GM10266 (cell line): ENCODE measurements at regions not wholly inside any gene's neighbourhood (a gene's known extent, or its start where the extent isn't known, plus 50 kb on each side); places are given as distances from the start of the nearest gene placed in this dataset.
"Not testable (repeated sequence)": the region's sequence is repeated elsewhere in the genome, so short reads cannot be mapped to it uniquely, and the experiment has no call there.

ENCODE experiments used
- DNase-seq: peaks from one replicate; pipeline ENCODE4 v3.0.0; 2012; ENCODE audit errors: extremely low spot score
- TF ChIP-seq, protein P1 (sequence below): IDR thresholded peaks from 2 replicates; pipeline ENCODE4 v1.5.1; 2012; ENCODE audit warnings: mild to moderate bottlenecking, low read depth; ENCODE audit not compliant: control insufficient read depth, insufficient read depth; ENCODE audit errors: missing control alignments

DNA sequence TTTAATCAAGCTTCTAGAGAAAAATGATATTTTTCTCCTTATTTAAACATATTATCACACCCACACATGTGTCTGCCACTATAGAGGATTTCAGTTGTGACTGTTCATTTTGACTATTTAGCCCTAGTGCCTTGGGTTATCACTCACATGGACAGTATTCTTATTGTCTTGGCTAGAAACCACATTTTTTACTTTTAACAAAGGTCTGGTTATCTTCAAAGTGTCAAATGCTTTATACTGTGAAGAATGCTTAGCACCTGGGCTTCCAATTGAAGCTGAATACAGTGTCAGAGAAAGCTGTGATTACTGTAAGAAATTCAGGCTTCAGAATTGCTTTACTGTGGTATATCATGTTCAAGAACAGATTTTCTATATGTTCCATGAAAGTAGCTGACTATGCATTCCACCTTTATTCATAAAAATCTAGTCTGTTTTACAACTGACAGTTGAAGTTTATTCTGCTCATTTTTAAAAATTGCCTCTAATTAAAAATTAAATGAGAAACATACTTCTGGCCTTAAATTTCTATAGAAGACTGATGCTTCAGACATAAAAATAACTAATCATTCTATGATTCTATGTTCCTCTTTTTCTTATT is 278.6 kb downstream of the SEMA3D start:
- no peak for DNase-seq
- TF ChIP-seq, protein P1, sequence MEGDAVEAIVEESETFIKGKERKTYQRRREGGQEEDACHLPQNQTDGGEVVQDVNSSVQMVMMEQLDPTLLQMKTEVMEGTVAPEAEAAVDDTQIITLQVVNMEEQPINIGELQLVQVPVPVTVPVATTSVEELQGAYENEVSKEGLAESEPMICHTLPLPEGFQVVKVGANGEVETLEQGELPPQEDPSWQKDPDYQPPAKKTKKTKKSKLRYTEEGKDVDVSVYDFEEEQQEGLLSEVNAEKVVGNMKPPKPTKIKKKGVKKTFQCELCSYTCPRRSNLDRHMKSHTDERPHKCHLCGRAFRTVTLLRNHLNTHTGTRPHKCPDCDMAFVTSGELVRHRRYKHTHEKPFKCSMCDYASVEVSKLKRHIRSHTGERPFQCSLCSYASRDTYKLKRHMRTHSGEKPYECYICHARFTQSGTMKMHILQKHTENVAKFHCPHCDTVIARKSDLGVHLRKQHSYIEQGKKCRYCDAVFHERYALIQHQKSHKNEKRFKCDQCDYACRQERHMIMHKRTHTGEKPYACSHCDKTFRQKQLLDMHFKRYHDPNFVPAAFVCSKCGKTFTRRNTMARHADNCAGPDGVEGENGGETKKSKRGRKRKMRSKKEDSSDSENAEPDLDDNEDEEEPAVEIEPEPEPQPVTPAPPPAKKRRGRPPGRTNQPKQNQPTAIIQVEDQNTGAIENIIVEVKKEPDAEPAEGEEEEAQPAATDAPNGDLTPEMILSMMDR: no peak

DNA sequence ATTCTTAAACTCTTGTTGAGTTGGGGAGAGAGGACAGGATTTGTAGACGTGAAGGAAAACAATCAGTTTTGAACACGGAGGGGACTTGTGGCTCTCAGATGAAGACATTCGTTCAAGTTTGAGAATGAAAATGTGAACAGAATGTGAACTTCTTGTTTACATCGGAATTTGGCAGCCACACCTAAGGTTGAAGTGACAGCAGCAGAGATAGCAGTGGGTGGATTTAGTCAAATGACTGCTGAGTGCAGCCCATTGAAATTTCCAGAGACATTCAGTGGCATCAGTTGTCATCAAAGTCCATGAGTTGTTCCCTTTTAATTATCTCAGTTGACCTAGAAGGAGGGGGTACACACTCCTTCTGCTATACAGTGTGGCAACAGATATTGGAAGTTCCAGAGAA is 280.0 kb downstream of the SEMA3D start:
- TF ChIP-seq, protein P1: no peak

DNA sequence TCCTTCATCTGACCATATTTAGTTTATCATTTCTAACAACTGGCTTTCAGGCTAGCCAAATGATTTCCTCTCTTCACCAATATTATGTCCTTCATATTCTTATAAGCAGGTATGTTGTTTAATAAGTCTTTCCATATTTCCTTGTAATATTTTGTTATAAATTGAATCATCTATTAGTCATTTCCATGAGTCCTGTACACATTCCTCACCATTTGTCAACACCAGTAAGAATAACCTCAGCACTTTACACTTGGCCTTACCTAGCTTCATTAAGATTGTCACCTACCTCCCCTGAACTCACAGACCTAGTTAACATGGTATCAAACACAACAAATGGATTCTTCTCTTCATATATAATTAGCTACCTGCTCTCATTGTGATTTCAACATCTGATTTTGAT is 282.3 kb downstream of the SEMA3D start:
- TF ChIP-seq, protein P1: no peak
- DNase-seq: no peak

More for the DNA sequence above, 280.0 kb downstream of the SEMA3D start:
- no peak for DNase-seq

DNA sequence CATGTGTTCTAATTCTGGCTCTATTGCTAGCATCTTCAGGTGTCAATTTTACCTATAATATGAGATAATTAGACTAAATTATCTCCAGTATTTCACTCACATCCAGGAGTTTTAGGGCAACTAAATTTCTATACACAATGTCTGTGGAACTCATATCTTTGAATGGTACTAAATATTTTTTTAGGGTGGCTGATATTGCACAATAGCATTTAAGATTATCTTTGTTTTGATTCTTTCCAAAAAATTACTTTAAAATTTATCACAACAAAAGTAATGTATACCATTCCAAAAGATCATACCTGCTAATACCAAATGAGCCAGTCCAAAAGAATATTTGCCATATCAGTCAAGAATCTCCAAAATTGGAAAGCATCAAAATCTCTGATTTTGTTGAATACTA is 285.5 kb downstream of the SEMA3D start:
- TF ChIP-seq, protein P1: no peak
- DNase-seq: no peak

DNA sequence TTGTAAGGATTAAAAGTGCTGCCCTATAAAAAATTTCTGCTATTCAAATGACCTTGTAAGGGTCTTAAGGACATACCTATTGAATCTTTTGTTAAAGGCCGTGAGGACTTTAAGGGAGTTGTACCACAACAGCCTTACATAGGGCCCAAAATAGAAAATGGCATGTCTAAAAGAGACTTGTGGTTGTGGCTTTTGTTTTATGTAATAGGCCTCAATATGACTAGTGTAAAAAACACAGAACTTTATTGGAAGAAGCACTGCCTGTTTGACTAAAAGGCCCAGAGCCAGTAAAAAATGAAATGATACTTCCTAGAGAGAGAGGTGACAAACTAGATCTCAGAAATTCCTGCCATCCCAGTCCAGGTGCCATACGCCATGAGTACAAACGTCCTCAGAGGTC is 286.6 kb downstream of the SEMA3D start:
- TF ChIP-seq, protein P1: no peak
- no peak for DNase-seq

DNA sequence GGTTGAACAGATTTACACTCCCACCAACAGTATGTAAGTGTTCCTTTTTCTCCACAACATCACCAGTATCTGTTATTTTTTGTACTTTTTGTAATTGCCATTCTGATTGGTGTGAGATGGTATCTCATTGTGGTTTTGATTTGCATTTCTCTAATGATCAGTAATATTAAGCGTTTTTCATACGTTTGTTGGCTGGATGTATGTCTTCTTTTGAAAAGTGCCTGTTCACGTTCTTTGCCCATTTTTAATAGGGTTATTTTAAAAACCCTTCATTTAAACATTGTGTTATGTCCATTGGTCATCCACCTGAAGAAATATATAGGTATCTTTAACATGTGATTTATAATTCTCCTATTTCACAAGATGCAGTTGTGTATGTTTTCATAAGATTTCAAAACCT is 291.3 kb downstream of the SEMA3D start:
- no peak for DNase-seq
- TF ChIP-seq, protein P1: no peak

DNA sequence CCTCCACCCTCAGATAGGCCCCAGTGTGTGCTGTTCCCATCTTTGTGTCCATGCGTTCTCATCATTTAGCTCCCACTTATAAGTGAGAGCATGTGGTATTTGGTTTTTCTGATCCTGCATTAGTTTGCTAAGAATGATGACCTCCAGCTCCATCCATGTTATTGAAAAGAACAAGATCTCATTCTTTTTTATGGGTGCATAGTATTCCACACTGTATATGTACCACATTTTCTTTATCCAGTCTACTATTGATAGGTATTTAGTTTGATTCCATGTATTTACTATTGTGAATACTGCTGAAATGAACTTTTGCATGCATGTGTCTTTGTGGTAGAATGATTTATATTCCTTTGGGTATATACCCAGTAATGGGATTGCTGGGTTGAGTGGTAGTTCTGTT is 303.3 kb downstream of the SEMA3D start:
- not testable (repeated sequence) for DNase-seq

DNA sequence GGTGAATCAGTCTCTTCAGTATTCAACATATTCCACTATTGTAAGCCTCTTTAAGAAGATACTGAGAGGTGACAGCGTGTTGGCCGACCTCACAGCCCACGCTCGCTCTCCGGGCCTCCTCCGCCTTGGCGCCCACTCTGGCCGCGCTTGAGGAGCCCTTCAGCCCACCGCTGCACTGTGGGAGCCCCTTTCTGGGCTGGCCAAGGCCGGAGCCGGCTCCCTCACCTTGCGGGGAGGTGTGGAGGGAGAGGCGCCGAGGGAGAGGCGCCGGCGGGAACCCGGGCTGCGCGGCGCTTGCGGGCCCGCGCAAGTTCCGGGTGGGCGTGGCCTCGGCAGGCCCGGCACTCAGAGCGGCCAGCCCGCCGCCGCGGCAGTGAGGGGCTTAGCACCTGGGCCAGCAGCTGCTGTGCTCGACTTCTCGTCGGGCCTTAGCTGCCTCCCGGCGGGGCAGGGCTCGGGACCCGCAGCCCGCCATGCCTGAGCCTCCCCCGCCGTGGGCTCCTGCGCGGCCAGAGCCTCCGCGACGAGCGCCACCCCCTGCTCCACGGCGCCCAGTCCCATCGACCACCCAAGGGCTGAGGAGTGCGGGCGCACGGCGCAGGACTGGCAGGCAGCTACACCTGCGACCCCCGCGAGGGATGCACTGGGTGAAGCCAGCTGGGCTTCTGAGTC is 306.4 kb downstream of the SEMA3D start:
- not testable (repeated sequence) for DNase-seq
